NCI-H2081 (cell line): ENCODE measurements at regions not wholly inside any gene's neighbourhood (a gene's known extent, or its start where the extent isn't known, plus 50 kb on each side); places are given as distances from the start of the nearest gene placed in this dataset.

Experiments
- DNase-seq, 2 experiments: peaks; one replicate each; lab custom pipeline; 2025; lab: John Stamatoyannopoulos, UW

DNA sequence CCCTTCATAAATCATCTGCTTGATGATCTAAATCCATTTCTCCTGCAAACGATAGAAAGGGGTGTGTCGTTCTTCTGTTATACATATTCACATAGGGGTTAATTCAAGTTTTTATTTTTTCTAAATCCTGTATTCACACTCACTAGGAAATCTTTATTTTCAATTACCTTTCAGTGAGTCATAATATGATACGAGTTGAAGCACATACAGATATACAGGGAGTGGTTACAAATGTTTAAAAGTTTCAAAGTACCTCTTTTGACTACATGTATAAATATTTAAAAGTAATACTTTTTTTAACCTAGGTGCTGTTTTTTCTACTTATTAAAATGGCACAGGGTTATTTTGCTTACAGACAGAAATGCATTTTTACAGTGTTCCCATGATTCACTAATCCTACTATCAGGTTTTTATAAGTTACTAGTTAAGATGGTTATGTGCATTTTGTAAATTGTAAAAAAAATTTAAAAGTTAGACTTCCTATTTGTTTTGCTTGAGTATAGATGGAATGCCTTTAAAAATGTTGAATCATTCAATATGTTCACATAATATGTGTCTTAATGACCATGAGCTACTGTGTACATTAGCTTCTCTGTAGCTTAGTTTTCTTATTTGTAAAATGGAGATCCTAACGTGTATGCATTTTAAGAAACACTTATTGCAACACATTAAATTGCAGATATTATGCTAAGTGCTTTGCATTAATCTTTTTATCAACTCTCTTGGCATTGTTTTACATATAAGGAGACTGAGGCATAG is 1378.1 kb downstream of the DSC3 start:
- DNase-seq = no peak

GRCh38 chr18:29661924-29662323 is 1380.6 kb downstream of the DSC3 start:
- DNase-seq = no peak

DNA sequence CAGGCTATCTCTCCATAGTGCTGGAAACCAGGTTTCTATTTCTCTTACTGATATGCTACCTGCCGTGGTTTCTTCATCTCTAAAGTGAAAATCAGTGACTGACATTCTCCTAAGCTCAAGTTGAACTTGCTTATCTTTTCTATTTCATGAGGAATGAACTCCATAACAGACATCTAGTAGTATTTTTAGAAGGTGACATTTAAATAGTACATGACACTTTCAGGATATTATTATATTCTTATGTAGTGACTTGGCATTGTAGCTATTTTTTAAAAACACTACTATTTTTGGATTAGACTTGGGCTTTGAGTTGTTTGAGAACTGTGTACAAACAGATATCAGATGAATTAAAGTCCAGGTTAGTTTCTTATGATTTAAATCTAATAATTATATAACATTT is 1381.8 kb downstream of the DSC3 start:
- DNase-seq = no peak

GRCh38 chr18:29653671-29654215 is 1388.8 kb downstream of the DSC3 start:
- DNase-seq = no peak

- DNase-seq = no peak
These were observed 1389.7 kb downstream of the DSC3 start for GRCh38 chr18:29652797-29653196.

- DNase-seq = no peak
These were observed 1391.3 kb downstream of the DSC3 start for GRCh38 chr18:29651122-29651680.

DNA sequence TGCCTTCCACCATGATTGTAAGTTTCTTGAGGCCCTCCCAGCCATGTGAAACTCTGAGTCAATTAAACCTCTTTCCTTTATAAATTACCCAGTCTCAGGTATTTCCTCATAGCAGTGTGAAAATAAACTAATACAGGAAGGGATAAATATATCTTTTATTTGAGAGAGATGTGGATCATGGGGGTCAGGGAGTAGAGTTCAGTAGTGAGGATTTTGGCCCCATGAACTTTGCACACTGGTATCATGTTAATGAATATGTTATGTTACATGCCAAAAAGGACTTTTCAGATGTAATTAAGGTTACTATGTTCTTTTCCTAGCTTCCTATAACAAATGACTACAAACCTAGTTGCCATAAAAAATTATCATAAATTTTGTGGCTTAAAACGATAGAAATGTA is 1393.7 kb downstream of the DSC3 start:
- DNase-seq = no peak

DNA sequence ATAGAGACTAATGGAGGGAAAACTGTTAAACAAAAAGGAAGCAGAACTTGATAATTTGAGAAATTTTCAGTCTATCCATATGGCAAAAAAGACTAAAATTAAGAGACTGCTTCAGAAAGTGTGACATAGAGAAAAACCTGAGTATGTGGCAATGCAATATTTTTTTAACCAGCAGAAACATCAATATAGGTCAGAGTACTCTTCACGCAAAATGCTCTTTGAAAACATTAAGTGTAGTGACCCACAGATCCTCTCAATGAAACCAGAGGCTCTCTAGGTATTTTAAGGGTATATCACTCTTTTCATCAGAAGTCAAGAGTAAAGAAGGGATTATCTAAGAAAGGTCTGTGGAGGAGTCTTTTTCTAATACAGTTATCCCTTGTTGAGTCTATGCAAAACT is 1394.8 kb downstream of the DSC3 start:
- no peak for DNase-seq

- no peak for DNase-seq
These were observed 1398.3 kb downstream of the DSC3 start for GRCh38 chr18:29644276-29644675.

- DNase-seq = no peak
These were observed 1413.0 kb downstream of the DSC3 start for GRCh38 chr18:29629493-29630036.

- DNase-seq = no peak
These were observed 1416.4 kb downstream of the DSC3 start for GRCh38 chr18:29626094-29626493.

GRCh38 chr18:29616867-29617266 is 1425.7 kb downstream of the DSC3 start:
- DNase-seq = no peak

GRCh38 chr18:29608982-29609381 is 1432.1 kb upstream of the CDH2 start:
- no peak for DNase-seq

DNA sequence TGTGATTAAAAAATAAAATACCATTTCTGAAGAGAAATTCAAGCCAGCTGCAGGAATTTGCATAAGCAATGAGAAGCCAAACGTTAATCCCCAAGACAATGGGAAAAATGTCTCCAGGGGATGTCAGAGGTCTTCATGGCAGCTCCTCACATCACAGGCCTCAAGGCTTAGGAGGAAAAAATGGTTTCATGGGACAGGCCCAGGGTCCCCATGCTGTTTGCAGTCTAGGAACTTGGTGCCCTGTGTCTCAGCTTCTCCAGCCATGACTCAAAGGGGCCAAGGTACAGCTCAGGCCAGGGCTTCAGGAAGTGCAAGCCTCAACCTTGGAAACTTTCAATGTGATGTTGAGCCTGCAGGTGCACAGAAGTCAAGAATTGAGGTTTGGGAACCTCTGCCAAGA is 1428.4 kb upstream of the CDH2 start:
- DNase-seq = no peak

DNA sequence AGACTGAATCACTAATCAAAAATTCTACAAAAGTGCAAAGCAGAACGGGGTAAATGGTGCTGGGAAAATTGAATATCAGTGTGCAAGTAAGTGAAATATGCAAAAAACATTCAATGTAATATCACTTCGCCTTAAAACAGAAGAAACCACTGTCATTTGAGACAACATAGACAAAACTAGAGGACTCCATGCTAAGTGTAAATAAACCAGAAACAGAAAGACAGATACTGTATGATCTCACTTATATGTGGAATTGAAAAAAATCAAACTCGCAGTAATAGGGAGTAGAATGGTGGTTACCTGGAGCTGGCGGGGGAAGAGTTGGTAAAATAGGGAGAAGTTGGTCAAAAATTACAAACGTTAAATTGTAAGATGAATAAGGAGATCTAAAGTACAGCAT is 1420.0 kb upstream of the CDH2 start:
- no peak for DNase-seq

- DNase-seq = no peak
These were observed 1417.6 kb upstream of the CDH2 start for GRCh38 chr18:29594493-29594892.

GRCh38 chr18:29588446-29589100 is 1411.6 kb upstream of the CDH2 start:
- no peak for DNase-seq

DNA sequence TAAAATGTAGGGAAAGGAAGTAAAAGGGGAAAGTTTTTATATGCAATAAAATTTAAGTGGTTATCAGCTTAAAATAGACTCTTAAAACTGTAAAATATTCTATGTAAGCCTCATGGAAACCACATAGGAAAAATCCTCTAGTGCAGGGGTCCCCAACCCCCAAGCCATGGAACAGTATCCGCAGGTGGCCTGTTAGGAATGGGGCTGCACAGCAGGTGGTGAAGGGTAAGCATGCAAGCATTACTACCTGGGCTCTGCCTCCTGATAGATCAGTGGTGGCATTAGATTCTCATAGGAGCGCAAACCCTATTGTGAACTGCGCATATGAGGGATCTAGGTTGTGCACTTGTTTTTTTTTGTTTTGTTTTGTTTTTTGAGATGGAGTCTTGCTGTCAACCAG is 1409.3 kb upstream of the CDH2 start:
- DNase-seq = no peak

- no peak for DNase-seq
These were observed 1383.3 kb upstream of the CDH2 start for GRCh38 chr18:29560270-29560669.

DNA sequence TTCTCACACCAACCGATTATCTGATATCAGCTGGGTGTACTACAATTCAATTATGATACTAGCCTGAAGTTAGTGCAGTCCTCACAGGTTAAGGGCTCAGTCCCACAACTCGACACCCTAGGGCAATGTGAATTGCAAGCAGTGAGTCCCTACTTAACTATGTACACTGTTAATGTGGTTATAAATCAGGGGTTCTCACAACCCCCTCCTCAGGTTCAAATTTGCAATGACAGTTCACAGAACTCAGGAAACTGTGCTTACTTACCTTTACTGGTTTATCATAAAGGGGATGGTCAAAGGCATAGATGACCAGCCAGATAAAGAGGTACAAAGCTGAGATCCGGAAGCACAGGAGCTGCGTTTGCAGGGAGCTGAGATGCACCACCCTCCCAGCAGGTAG is 1379.1 kb upstream of the CDH2 start:
- no peak for DNase-seq

DNA sequence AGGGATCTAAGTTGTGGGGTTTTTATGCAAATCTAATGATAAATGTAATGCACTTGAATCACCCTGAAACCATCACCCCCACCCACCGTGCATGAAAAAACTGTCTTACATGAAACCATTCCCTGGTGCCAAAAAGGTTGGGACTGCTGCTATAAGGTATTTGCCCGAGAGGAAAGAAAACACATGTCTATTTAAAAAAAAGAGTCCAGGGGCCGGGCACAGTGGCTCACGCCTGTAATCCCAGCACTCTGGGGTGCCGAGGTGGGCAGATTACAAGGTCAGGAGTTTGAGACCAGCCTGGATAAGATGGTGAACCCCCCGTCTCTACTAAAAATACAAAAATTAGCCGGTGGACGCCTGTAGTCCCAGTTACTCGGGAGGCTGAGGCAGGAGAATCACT is 1372.8 kb upstream of the CDH2 start:
- DNase-seq = no peak

DNA sequence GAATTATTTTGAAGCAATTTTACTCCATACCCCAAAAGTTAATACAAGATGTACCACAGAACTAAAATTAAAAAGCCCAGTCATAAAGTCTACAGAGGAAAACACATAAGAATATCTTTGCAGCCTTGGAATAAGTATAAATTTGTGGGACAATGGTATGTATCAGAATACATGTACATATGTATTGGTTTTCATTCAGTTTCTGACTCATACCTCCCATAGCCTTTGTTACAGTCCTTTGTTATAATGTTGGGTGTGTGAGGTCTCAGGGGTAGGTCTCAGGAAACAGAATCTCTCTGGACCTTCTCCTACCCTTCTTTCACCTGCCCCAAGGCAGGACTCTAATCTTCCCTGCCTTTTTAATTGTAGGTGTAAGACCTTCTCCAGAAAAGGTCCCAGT is 1370.7 kb upstream of the CDH2 start:
- DNase-seq = no peak

DNA sequence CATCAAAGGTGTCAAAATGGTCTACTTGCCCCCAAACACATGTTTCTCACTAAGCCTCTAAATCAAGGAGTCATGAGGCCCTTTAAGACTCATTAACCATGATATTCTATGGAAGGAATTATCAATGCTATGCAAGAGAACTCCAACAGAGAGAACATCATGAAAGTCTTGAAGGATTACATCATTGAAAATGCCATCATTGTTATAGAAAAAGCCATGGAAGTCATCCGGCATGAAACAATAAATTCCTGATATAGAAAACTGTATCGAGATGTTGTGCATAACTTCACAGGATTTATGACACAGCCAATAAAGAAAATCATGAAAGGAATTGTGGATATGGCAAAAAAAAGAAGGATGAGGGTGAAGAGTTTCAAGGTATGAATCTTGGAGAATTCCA is 1363.6 kb upstream of the CDH2 start:
- DNase-seq = no peak
